GM12801 (cell line): ENCODE measurements at regions not wholly inside any gene's neighbourhood (a gene's known extent, or its start where the extent isn't known, plus 50 kb on each side); places are given as distances from the start of the nearest gene placed in this dataset.

ENCODE experiments used
- CTCF ChIP-seq: IDR thresholded peaks from one replicate; pipeline ENCODE4 v1.5.1; 2011; ENCODE audit warnings: control low read depth; ENCODE audit not compliant: insufficient read length; ENCODE audit errors: extremely low read depth

DNA sequence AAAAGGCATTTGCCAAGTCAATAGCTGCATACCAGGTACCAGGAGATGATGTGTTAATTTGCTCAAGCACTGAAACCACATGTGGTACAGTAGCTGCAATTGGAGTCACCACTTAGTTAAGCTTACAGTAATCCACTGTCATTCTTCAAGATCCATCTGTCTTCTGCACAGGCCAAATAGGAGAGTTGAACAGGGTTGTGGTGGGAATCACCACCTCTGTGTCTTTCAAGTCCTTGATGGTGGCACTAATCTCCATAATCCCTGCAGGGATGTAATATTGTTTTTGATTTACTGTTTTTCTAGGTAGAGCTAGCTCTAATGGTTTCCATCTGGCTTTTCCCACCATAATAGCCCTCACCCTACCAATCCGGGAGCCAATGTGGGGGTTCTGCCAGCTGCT lies 91.9 kb downstream of the FCRL5 start:
- no peak for TF ChIP-seq CTCF

- no peak for TF ChIP-seq CTCF
These were observed 95.0 kb downstream of the FCRL5 start for GRCh38 chr1:157457279-157457678.

DNA sequence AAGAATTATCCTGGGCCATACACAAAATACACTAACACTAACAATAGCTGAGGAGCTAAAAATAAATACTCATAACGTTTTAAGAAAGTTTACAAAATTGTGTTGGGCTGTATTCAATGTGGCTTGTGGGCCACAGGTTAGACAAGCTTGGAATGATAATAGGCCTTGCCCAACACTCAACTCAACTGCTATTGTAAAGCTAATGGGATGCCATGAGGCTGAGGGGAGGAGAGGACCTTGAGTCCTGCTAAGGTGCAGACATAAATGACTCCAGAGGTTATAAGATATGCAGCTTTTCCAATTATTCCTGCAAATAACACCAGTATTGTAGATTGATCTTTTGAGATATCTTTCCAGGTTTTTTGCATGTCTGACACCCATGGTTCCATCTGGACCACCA lies 97.0 kb downstream of the FCRL5 start:
- no peak for TF ChIP-seq CTCF

- no peak for TF ChIP-seq CTCF
These were observed 102.2 kb downstream of the FCRL5 start for GRCh38 chr1:157450106-157450505.

DNA sequence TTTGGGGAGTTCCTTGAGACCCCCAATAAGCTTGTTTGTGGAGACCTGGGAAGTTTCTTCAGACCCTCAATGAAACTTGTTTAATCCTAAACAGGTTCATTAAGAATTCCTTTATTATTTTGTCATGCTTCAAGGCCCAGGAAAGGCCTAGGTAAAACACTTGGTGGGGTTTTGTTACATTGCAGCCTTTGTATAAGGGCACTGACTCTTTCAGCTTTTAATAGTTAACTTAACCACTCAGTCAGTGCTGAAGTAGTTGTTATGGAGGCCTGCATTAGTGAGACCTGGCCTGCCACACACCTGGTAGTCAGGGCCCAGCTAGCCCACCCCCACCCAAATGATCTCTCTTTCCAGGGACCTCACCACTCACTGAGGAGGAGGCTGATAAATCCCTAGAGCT lies 103.7 kb downstream of the FCRL5 start:
- TF ChIP-seq CTCF = no peak

- TF ChIP-seq CTCF = no peak
These were observed 110.2 kb downstream of the FCRL5 start for GRCh38 chr1:157442065-157442464.

GRCh38 chr1:157439302-157439954 lies 112.9 kb downstream of the FCRL5 start:
- TF ChIP-seq CTCF = no peak

DNA sequence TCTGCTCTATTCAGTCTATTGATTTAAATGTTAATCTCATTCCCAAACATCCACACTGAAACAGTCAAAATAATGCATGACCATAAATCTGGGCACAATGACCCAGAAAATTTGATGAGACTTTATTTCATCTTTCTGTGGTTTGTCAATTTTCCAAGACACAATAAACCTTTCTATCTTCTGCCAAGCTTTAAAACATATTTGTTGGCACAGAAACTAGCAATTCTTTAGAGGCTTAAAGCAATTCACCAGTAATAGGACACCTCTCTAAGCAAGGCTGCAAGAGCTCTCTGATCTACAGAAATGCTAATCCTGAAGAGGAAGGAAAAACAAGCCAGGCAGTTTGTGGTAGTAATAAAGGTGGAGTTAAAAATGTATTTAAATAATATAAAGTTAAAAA lies 113.7 kb downstream of the FCRL5 start:
- no peak for TF ChIP-seq CTCF
